ENCODE measurements at regions not wholly inside any gene's neighbourhood (a gene's known extent, or its start where the extent isn't known, plus 50 kb on each side); places are given as distances from the start of the nearest gene placed in this dataset.

- intact Hi-C loops (cut with micrococcal nuclease; ENCODE audit: unreplicated experiment) = no loop called here
- TF ChIP-seq EZH2 (IDR thresholded peaks at IDR 0.05; ENCODE audit: borderline replicate concordance, low read depth, low read length, poor library complexity, severe bottlenecking) (no peak), CTCF (conservative IDR thresholded peaks at IDR 0.05; ENCODE audit: low read depth, low read length) (no peak)
- no peaks in the 10 kb centered on the region for H3K4me1 ChIP-seq (ENCODE audit: insufficient read depth, low read length, poor library complexity, severe bottlenecking)
- no peak for DNase-seq (ENCODE audit: low spot score)
- H3K9me3 ChIP-seq (ENCODE audit: low read depth, low read length, poor library complexity, severe bottlenecking) = no peaks in the 10 kb centered on the region
- no TSS peak for BruUV-seq (replicated peaks)
- no peaks in the 10 kb centered on the region for H3K27me3 ChIP-seq (replicated peaks; ENCODE audit: insufficient read depth, low read depth, low read length, poor library complexity)
- ChIA-PET CTCF (no interaction called here), POLR2A (ENCODE audit: low non-redundant PET) (no interaction called here)
- no peak overlapping the region for H3K27ac ChIP-seq (ENCODE audit: low read depth, low read length, poor library complexity, severe bottlenecking)
- H3K4me3 ChIP-seq (ENCODE audit: low read depth, low read length, poor library complexity, severe bottlenecking) = no peak overlapping the region
- H3K36me3 ChIP-seq (ENCODE audit: insufficient read depth, low read length, poor library complexity, severe bottlenecking) = no peaks in the 10 kb centered on the region
Observed at GRCh38 chr3:182309120-182309519, 484.2 kb upstream of the ATP11B start.

DNA sequence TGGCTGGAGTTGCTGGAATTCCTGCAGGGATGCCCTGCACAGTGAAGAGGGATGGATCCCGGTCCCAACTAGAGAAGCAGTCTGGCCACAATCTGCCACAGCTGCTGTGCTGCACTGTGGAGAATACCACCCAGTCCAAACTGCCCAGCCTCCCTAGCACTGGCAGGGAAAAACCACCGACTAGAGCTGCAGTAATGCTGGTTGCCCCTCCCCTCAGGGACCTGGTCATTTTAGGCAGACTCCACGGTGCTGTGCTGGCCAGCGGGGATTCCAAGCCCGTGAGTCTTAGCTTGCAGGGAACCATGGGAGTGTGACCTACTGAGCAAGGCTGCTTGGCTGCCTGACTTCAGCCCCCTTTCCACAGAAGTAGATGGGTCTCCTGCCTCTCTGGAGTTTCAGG lies 478.0 kb upstream of the ATP11B start:
- Histone ChIP-seq H3K27ac (ENCODE audit: low read depth, low read length, poor library complexity, severe bottlenecking) (no peak overlapping the region), H3K27me3 (replicated peaks; ENCODE audit: insufficient read depth, low read depth, low read length, poor library complexity) (no peaks in the 10 kb centered on the region), H3K4me1 (ENCODE audit: insufficient read depth, low read length, poor library complexity, severe bottlenecking) (no peaks in the 10 kb centered on the region), H3K9me3 (ENCODE audit: low read depth, low read length, poor library complexity, severe bottlenecking) (peaks cover 5% of the 10 kb centered on the region), H3K4me3 (ENCODE audit: low read depth, low read length, poor library complexity, severe bottlenecking) (no peak overlapping the region), H3K36me3 (ENCODE audit: insufficient read depth, low read length, poor library complexity, severe bottlenecking) (no peaks in the 10 kb centered on the region)
- ChIA-PET CTCF (no interaction called here), POLR2A (ENCODE audit: low non-redundant PET) (no interaction called here)
- TF ChIP-seq CTCF (conservative IDR thresholded peaks at IDR 0.05; ENCODE audit: low read depth, low read length) = no peak
- TF ChIP-seq EZH2 (IDR thresholded peaks at IDR 0.05; ENCODE audit: borderline replicate concordance, low read depth, low read length, poor library complexity, severe bottlenecking) = no peak
- no peak for DNase-seq (ENCODE audit: low spot score)
- intact Hi-C loops (cut with micrococcal nuclease; ENCODE audit: unreplicated experiment) = no loop called here
- no TSS peak for BruUV-seq (replicated peaks)

- no peak for DNase-seq (ENCODE audit: low spot score)
- no peak overlapping the region for H3K27ac ChIP-seq (ENCODE audit: low read depth, low read length, poor library complexity, severe bottlenecking)
Observed at GRCh38 chr3:182323126-182323700, 470.1 kb upstream of the ATP11B start.

More at GRCh38 chr3:182323126-182323700, 470.1 kb upstream of the ATP11B start:
- H3K27me3 ChIP-seq (replicated peaks; ENCODE audit: insufficient read depth, low read depth, low read length, poor library complexity) = no peaks in the 10 kb centered on the region
- H3K4me1 ChIP-seq (ENCODE audit: insufficient read depth, low read length, poor library complexity, severe bottlenecking) = no peaks in the 10 kb centered on the region
- TF ChIP-seq EZH2 (IDR thresholded peaks at IDR 0.05; ENCODE audit: borderline replicate concordance, low read depth, low read length, poor library complexity, severe bottlenecking) (no peak), CTCF (conservative IDR thresholded peaks at IDR 0.05; ENCODE audit: low read depth, low read length) (no peak)
- ChIA-PET CTCF (no interaction called here), POLR2A (ENCODE audit: low non-redundant PET) (no interaction called here)
- intact Hi-C loops (cut with micrococcal nuclease; ENCODE audit: unreplicated experiment) = no loop called here
- no peak overlapping the region for H3K4me3 ChIP-seq (ENCODE audit: low read depth, low read length, poor library complexity, severe bottlenecking)
- H3K9me3 ChIP-seq (ENCODE audit: low read depth, low read length, poor library complexity, severe bottlenecking) = peaks cover 5% of the 10 kb centered on the region
- BruUV-seq (replicated peaks) = no TSS peak
- H3K36me3 ChIP-seq (ENCODE audit: insufficient read depth, low read length, poor library complexity, severe bottlenecking) = no peaks in the 10 kb centered on the region
